Transverse colon (tissue), 4 donors: ENCODE measurements at regions not wholly inside any gene's neighbourhood (a gene's known extent, or its start where the extent isn't known, plus 50 kb on each side); places are given as distances from the start of the nearest gene placed in this dataset.

Source experiments
- CTCF ChIP-seq, 5 experiments: fragments of 200-600 bp in 3 of 5; fragments of 450-650 bp in 2 of 5; sonication (generic) in 3 of 5; IDR thresholded peaks; 1 replicate in 2 of 5; 2 replicates in 3 of 5; pipeline ENCODE4 v1.5.1; 2016 to 2017; ENCODE audit warnings: antibody characterized with exemption in 5 of 5, inconsistent platforms in 3 of 5, mild to moderate bottlenecking in 2 of 5, moderate library complexity in 1 of 5
- EP300 ChIP-seq: sonication (generic); formaldehyde crosslinking; IDR thresholded peaks from one replicate; pipeline ENCODE4 v1.6.1; 2017; ENCODE audit warnings: antibody characterized with exemption, low read depth
- POLR2A ChIP-seq: fragments of 450-650 bp; IDR thresholded peaks from one replicate; pipeline ENCODE4 v1.6.1; 2016; ENCODE audit warnings: antibody characterized with exemption, mild to moderate bottlenecking, moderate library complexity
- POLR2AphosphoS5 ChIP-seq, 3 donors: sonication (generic); formaldehyde crosslinking; IDR thresholded peaks; one replicate each; pipeline ENCODE4 v1.6.1; 2016; ENCODE audit warnings: antibody characterized with exemption in 3 of 3

DNA sequence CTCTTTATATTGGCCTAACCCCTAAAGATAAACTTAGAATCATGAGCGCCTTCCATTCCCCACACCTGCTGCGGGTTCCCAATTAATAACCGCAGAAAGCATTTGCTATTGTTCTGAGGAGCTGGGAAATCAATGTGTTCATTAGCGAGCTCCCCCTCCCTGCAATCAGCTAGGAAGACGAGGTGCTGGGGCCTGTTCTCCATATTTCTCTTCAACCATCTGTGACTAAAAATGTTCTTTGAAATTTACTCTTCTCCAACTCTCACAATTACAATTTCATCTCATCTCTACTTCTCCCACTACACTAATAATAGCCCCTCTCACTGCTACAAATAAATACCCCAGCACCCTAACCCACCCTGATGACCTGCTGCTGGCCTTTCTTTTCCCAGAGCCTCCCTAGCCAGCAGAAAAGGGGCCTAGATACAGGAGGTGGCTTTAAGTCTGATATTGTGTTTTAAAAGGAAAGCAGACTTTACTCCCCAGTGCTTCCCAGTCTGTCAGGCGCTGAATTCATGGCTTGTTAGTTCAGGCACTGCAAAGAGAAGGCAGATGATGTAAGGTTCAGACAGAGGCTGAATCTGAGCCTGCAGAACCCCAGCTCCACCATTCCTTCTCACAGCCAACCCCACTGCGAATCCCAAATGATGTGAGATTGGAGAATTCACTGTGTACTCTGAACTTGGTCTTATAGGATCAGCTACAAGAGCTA is 477.5 kb upstream of the DAB1 start:
- TF ChIP-seq CTCF (IDR thresholded peaks at IDR 0.05) (no peak), POLR2A (no peak), POLR2AphosphoS5 (IDR thresholded peaks at IDR 0.05) (no peak), EP300 (no peak)
